ENCODE measurements at regions not wholly inside any gene's neighbourhood (a gene's known extent, or its start where the extent isn't known, plus 50 kb on each side); places are given as distances from the start of the nearest gene placed in this dataset.

GRCh38 chr2:172246649-172247048 is 143.9 kb upstream of the DLX2 start:
- no peaks in the 10 kb centered on the region for H3K79me2 ChIP-seq (ENCODE audit: insufficient read depth, low read length)
- no peaks in the 10 kb centered on the region for H4K20me1 ChIP-seq (ENCODE audit: insufficient read depth)
- H3K4me3 ChIP-seq (replicated peaks in 1 of 2; ENCODE audit: low read depth in 1 of 2, low read length in 2 of 2): peak overlapping the region; percentile 6 to 7
- H3K36me3 ChIP-seq (ENCODE audit: control insufficient read depth in 1 of 2, insufficient read depth in 2 of 2, low read length in 2 of 2): no peaks in the 10 kb centered on the region
- no peaks in the 10 kb centered on the region for H3K9me2 ChIP-seq (ENCODE audit: insufficient read depth)
- peak; percentile 64 for TF ChIP-seq POLR2A (IDR thresholded peaks at IDR 0.05; ENCODE audit: borderline replicate concordance, extremely low read depth, insufficient read depth, insufficient read length)
- TF ChIP-seq POLR2AphosphoS5 (IDR thresholded peaks at IDR 0.05; ENCODE audit: low read depth, low read length): 0 out of 2 replicates have a peak, but pooled peaks have one; percentile 36
- TF ChIP-seq CBX3 (IDR thresholded peaks at IDR 0.05; ENCODE audit: low read depth): no peak
- peak overlapping the region; percentile 73 for H3K4me2 ChIP-seq (ENCODE audit: low read length)
- H3K27ac ChIP-seq (ENCODE audit: low read depth, low read length): peak overlapping the region; percentile 76
- no TSS peak for BruUV-seq (replicated peaks)
- intact Hi-C loops (cut with micrococcal nuclease): no loop called here
- no peaks in the 10 kb centered on the region for H3K9me3 ChIP-seq (ENCODE audit: control insufficient read depth in 1 of 2, insufficient read depth in 1 of 2, low read depth in 1 of 2, low read length in 2 of 2)
- peak overlapping the region; percentile 42 for H3K9ac ChIP-seq (ENCODE audit: low read length)
- DNase-seq (ENCODE audit: low read depth, low spot score) (peak; percentile 63), ATAC-seq (peak; percentile 61)
- CTCF ChIA-PET: interaction anchor here (0.6 to 3.5 kb wide), 2 partner anchors 74 to 215 kb away, joined by 3 to 22 read pairs; no protein-coding TSS in a partner anchor
- H3K4me1 ChIP-seq (ENCODE audit: control insufficient read depth in 1 of 2, insufficient read depth in 2 of 2, low read length in 2 of 2): peaks cover 58 to 90% of the 10 kb centered on the region in 2 experiments
- H2AFZ ChIP-seq (ENCODE audit: low read depth, low read length, poor library complexity, severe bottlenecking): no peak overlapping the region
- POLR2A ChIA-PET: interaction anchor here (1.2 to 1.5 kb wide), 2 partner anchors 26 to 195 kb away, joined by 4 read pairs; no protein-coding TSS in a partner anchor
- RAD21 ChIA-PET (ENCODE audit: low non-redundant PET in 1 of 2, low total read pairs in 2 of 2, uncharacterized antibody in 2 of 2, unreplicated experiment in 2 of 2): no interaction called here
- no peaks in the 10 kb centered on the region for H3K27me3 ChIP-seq (ENCODE audit: insufficient read depth, low read length)

DNA sequence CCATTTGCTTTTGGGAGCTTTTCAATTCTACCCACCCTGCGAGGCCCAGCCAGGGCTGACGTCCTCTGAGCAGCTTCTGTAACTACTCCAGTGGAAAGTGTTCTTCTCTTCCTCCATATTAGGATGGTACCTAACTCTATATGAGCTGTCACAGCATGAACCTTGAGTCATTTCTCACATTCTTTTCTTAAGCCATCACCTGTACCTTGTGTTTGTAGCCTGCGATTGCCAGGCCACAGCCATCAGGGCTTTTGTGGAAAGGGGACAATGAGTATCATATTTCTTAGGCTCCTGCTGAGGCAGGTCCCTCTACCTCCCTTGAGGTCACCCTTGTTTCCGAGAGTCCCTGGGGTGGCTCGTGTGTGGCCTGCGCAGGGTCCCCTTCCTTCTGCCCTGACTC is 144.5 kb upstream of the DLX2 start:
- ChIA-PET RAD21 (ENCODE audit: low non-redundant PET in 1 of 2, low total read pairs in 2 of 2, uncharacterized antibody in 2 of 2, unreplicated experiment in 2 of 2) (no interaction called here), POLR2A (interaction anchor here (0.7 to 1.5 kb wide), 4 partner anchors 16 to 195 kb away, joined by 3 to 4 read pairs (median 4); partner anchors contain the start of gene ITGA6), CTCF (interaction anchor here (3.5 kb wide), 1 partner anchor 214 kb away, joined by 22 read pairs; no protein-coding TSS in a partner anchor)
- no peaks in the 10 kb centered on the region for H3K27me3 ChIP-seq (ENCODE audit: insufficient read depth, low read length)
- no peaks in the 10 kb centered on the region for H4K20me1 ChIP-seq (ENCODE audit: insufficient read depth)
- no peak overlapping the region for H2AFZ ChIP-seq (ENCODE audit: low read depth, low read length, poor library complexity, severe bottlenecking)
- H3K9ac ChIP-seq (ENCODE audit: low read length): peak overlapping the region; percentile 42
- TF ChIP-seq POLR2AphosphoS5 (IDR thresholded peaks at IDR 0.05; ENCODE audit: low read depth, low read length) (peak; percentile 23; the same call in 1 of the 2 replicates), TCF7L2 (IDR thresholded peaks at IDR 0.05; ENCODE audit: borderline replicate concordance, extremely low read depth, insufficient read depth, insufficient read length) (peak; percentile 56)
- TF ChIP-seq, protein P1, sequence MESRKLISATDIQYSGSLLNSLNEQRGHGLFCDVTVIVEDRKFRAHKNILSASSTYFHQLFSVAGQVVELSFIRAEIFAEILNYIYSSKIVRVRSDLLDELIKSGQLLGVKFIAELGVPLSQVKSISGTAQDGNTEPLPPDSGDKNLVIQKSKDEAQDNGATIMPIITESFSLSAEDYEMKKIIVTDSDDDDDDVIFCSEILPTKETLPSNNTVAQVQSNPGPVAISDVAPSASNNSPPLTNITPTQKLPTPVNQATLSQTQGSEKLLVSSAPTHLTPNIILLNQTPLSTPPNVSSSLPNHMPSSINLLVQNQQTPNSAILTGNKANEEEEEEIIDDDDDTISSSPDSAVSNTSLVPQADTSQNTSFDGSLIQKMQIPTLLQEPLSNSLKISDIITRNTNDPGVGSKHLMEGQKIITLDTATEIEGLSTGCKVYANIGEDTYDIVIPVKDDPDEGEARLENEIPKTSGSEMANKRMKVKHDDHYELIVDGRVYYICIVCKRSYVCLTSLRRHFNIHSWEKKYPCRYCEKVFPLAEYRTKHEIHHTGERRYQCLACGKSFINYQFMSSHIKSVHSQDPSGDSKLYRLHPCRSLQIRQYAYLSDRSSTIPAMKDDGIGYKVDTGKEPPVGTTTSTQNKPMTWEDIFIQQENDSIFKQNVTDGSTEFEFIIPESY (IDR thresholded peaks at IDR 0.05; ENCODE audit: extremely low read depth, insufficient replicate concordance, low read length): no peak
- no peaks in the 10 kb centered on the region for H3K36me3 ChIP-seq (ENCODE audit: control insufficient read depth in 1 of 2, insufficient read depth in 2 of 2, low read length in 2 of 2)
- H3K9me2 ChIP-seq (ENCODE audit: insufficient read depth): no peaks in the 10 kb centered on the region
- peak overlapping the region in 1 of 2 experiments; percentile 6; a peak in 1 of 4 replicates for H3K4me3 ChIP-seq (replicated peaks in 1 of 2; ENCODE audit: low read depth in 1 of 2, low read length in 2 of 2)
- H3K9me3 ChIP-seq (ENCODE audit: control insufficient read depth in 1 of 2, insufficient read depth in 1 of 2, low read depth in 1 of 2, low read length in 2 of 2): no peaks in the 10 kb centered on the region
- DNase-seq (ENCODE audit: low read depth, low spot score) (no peak), ATAC-seq (peak; percentile 56)
- H3K27ac ChIP-seq (ENCODE audit: low read depth, low read length): peak overlapping the region; percentile 76
- peaks cover 63 to 95% of the 10 kb centered on the region in 2 experiments for H3K4me1 ChIP-seq (ENCODE audit: control insufficient read depth in 1 of 2, insufficient read depth in 2 of 2, low read length in 2 of 2)
- intact Hi-C loops (cut with micrococcal nuclease): no loop called here
- no peaks in the 10 kb centered on the region for H3K79me2 ChIP-seq (ENCODE audit: insufficient read depth, low read length)
- peak overlapping the region; percentile 73 for H3K4me2 ChIP-seq (ENCODE audit: low read length)
- TSS peak; percentile 84 for BruUV-seq (replicated peaks)

Measured in HCT116 (cell line).